BJ (cell line): ENCODE measurements at regions not wholly inside any gene's neighbourhood (a gene's known extent, or its start where the extent isn't known, plus 50 kb on each side); places are given as distances from the start of the nearest gene placed in this dataset.

Experiments
- CTCF ChIA-PET: fragments of 350-600 bp; formaldehyde crosslinking; extraction: SDS; loops from one replicate; lab custom pipeline; 2021; ENCODE audit warnings: antibody characterized with exemption, inconsistent platforms; lab: Yijun Ruan, JAX
- POLR2A ChIA-PET: fragments of 300-600 bp; sonication (Branson Sonifier 250); formaldehyde crosslinking; extraction: SDS; loops from one replicate; lab custom pipeline; 2021; ENCODE audit warnings: antibody characterized with exemption; lab: Charles Lee
- DNase-seq: peaks from one replicate; pipeline ENCODE4 v3.0.0-alpha.2; 2011; ENCODE audit warnings: low read depth
- H3K27me3 ChIP-seq: 2 replicates; pipeline ENCODE4 v1.6.0; 2011; ENCODE audit warnings: low read length; ENCODE audit not compliant: control insufficient read depth, insufficient read depth
- H3K36me3 ChIP-seq: 2 replicates; pipeline ENCODE4 v1.5.1; 2011; ENCODE audit warnings: low read length; ENCODE audit not compliant: control insufficient read depth, insufficient read depth
- H3K4me3 ChIP-seq: 2 replicates; pipeline ENCODE4 v1.5.1; 2011; ENCODE audit warnings: low read depth, mild to moderate bottlenecking, control low read depth, low read length
- CTCF ChIP-seq: IDR thresholded peaks from 2 replicates; pipeline ENCODE4 v1.5.1; 2011; ENCODE audit warnings: low read depth, mild to moderate bottlenecking, control low read depth, inconsistent platforms, low read length, moderate library complexity; ENCODE audit not compliant: insufficient read depth

- no peaks in the 10 kb centered on the region for H3K36me3 ChIP-seq
- ChIA-PET POLR2A (no interaction called here), CTCF (no interaction called here)
- no peaks in the 10 kb centered on the region for H3K27me3 ChIP-seq
- no peak overlapping the region for H3K4me3 ChIP-seq
- TF ChIP-seq CTCF = no peak
- no peak for DNase-seq
Observed at GRCh38 chr2:34371711-34372110, 772.6 kb upstream of the FAM98A start.

- Histone ChIP-seq H3K4me3 (no peak overlapping the region), H3K27me3 (no peaks in the 10 kb centered on the region), H3K36me3 (no peaks in the 10 kb centered on the region)
- ChIA-PET POLR2A (no interaction called here), CTCF (no interaction called here)
- no peak for DNase-seq
- no peak for TF ChIP-seq CTCF
Observed at GRCh38 chr2:34368304-34368703, 769.2 kb upstream of the FAM98A start.

GRCh38 chr2:34365932-34366331, 766.8 kb upstream of the FAM98A start:
- no peak for DNase-seq
- no peak for TF ChIP-seq CTCF
- H3K36me3 ChIP-seq = no peaks in the 10 kb centered on the region
- no peaks in the 10 kb centered on the region for H3K27me3 ChIP-seq
- no peak overlapping the region for H3K4me3 ChIP-seq
- CTCF ChIA-PET = interaction anchor here (1.1 kb wide), 1 partner anchor 24 kb away, joined by 3 read pairs; no protein-coding TSS in a partner anchor
- POLR2A ChIA-PET = no interaction called here

GRCh38 chr2:34365512-34365911, 766.4 kb upstream of the FAM98A start:
- Histone ChIP-seq H3K4me3 (no peak overlapping the region), H3K27me3 (no peaks in the 10 kb centered on the region), H3K36me3 (no peaks in the 10 kb centered on the region)
- DNase-seq = no peak
- TF ChIP-seq CTCF = no peak
- CTCF ChIA-PET = interaction anchor here (1.1 kb wide), 1 partner anchor 23 kb away, joined by 3 read pairs; no protein-coding TSS in a partner anchor
- POLR2A ChIA-PET = no interaction called here

GRCh38 chr2:34353509-34354113, 754.5 kb upstream of the FAM98A start:
- no peak for DNase-seq
- Histone ChIP-seq H3K27me3 (no peaks in the 10 kb centered on the region), H3K4me3 (no peak overlapping the region), H3K36me3 (no peaks in the 10 kb centered on the region)
- ChIA-PET POLR2A (no interaction called here), CTCF (no interaction called here)
- TF ChIP-seq CTCF = no peak
